GM18909 (cell line): ENCODE measurements at regions not wholly inside any gene's neighbourhood (a gene's known extent, or its start where the extent isn't known, plus 50 kb on each side); places are given as distances from the start of the nearest gene placed in this dataset.
"Not testable (repeated sequence)": the region's sequence is repeated elsewhere in the genome, so short reads cannot be mapped to it uniquely, and the experiment has no call there.

Source experiments
- ATAC-seq: cut with Tn5 transposase; IDR thresholded peaks from one replicate; pipeline ENCODE4 v1.9.1; 2021; ENCODE audit warnings: mild to moderate bottlenecking; ENCODE audit not compliant: unreplicated experiment, poor library complexity

- not testable (repeated sequence) for ATAC-seq
These were observed 158.3 kb downstream of the KCNJ18 start for GRCh38 chr17:21850614-21851013.
